Cerebellar nuclear complex (tissue), 1 donor: ENCODE measurements at regions not wholly inside any gene's neighbourhood (a gene's known extent, or its start where the extent isn't known, plus 50 kb on each side); places are given as distances from the start of the nearest gene placed in this dataset.
A peak's percentile ranks its signal among the peaks of the same experiment; 100 is the strongest.
"Not testable (repeated sequence)": the region's sequence is repeated elsewhere in the genome, so short reads cannot be mapped to it uniquely, and the experiment has no call there.

Experiments used
- DNase-seq, 2 experiments: peaks; one replicate each; lab custom pipeline; 2025; lab: John Stamatoyannopoulos, UW

- DNase-seq = no peak
These were observed 71.8 kb downstream of the GGTLC2 start for GRCh38 chr22:22716136-22716665.

GRCh38 chr22:22717664-22718063 lies 73.2 kb downstream of the GGTLC2 start:
- DNase-seq = no peak

DNA sequence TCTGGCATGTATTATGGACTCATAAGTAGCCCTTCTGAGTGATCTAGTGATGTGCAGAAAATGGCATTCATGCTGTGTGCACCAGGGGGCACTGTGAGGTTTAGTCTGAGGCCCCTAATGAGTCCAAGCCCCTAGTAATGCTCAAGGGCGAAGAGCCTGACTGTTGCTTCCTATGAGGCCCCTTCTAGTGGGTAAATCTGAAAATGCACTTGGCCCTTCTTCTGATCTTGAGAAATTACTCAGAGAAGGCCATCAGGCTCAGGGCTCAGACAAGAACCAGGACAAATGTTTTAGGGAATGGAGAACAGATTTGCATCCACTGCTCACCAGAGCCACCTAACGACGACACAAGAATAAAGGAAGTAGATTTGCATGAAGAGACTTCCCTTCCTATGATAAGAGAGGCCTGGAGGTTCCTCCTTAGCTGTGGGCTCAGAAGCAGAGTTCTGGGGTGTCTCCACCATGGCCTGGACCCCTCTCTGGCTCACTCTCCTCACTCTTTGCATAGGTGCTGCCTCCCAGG lies 75.8 kb downstream of the GGTLC2 start:
- no peak for DNase-seq

GRCh38 chr22:22720724-22721261 lies 76.4 kb downstream of the GGTLC2 start:
- DNase-seq = no peak

DNA sequence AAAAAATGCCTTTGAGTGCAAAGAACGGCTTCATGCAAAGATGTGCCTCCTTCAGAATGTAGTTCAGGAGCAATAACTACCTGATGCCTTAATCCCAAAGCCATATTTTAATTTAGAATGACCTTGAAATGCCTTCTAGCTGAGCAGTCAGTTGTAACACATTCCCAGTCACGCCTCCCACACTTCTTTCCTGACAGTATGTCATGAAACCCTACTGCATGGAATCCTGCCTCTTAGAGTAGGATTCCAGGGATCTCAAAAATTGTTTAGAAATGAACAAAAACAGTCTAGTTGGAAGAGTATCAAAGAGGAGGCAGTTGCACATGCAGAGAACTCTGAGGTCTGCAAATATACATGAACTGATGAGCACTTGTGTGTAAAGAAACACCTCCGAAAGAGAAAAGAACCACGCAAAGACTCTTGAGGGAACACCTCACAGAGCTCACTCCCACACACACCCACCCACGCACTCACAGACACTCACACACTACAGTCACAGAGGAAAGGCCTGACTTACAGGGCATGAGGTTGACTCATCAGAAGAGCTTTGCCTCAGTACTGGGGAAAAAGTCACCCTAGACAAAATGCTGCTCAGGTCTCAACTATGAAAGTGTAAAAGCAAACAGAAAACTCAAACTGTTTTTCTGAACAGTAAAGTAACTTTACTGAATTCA lies 77.4 kb downstream of the GGTLC2 start:
- no peak for DNase-seq

DNA sequence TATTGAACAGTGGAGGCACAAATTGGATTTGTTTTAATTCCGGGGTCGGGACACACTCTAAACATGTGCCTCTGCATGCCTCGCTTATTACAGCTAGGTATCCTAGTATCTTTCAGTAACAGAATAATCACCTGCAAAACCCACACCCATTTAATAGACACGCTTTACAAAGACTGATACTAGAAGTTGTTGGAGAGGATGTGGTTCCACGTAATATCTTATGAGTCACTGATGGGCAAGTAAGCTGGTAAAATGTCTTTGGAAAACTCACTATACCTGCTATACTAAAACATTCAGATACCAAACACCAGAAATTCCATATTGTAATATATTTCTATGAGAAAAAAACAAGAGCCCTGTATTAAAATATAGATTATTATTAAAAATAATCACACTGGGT lies 84.0 kb downstream of the GGTLC2 start:
- DNase-seq = no peak

- DNase-seq = no peak
These were observed 86.4 kb downstream of the GGTLC2 start for GRCh38 chr22:22730655-22731373.

GRCh38 chr22:22731374-22731676 lies 86.9 kb downstream of the GGTLC2 start:
- DNase-seq = no peak

GRCh38 chr22:22733006-22733405 lies 88.6 kb downstream of the GGTLC2 start:
- DNase-seq = not testable (repeated sequence)

DNA sequence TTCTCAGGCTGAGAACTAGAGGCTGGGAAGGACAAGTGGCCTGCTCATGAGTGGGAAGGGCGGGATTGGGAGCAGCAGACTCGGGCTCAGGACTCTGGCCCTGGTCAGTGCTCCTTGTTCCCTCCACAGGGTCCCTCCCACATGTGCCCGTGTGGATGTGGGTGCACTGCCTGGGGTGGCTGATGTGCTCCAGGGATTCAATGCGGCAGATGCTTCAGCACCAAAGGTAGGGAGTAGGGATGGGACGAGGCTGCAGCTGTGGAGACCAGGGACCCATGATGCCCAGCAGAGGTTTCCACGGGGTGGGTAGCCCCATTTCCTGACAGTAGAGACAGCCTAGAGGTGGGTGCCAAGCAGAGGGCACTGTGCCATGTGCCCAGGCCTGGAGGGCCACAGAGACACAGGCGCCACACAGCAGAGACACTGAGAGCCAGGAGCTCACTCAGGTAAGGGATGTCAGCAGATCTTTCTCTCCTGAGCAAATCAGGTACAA lies 89.5 kb downstream of the GGTLC2 start:
- no peak for DNase-seq

DNA sequence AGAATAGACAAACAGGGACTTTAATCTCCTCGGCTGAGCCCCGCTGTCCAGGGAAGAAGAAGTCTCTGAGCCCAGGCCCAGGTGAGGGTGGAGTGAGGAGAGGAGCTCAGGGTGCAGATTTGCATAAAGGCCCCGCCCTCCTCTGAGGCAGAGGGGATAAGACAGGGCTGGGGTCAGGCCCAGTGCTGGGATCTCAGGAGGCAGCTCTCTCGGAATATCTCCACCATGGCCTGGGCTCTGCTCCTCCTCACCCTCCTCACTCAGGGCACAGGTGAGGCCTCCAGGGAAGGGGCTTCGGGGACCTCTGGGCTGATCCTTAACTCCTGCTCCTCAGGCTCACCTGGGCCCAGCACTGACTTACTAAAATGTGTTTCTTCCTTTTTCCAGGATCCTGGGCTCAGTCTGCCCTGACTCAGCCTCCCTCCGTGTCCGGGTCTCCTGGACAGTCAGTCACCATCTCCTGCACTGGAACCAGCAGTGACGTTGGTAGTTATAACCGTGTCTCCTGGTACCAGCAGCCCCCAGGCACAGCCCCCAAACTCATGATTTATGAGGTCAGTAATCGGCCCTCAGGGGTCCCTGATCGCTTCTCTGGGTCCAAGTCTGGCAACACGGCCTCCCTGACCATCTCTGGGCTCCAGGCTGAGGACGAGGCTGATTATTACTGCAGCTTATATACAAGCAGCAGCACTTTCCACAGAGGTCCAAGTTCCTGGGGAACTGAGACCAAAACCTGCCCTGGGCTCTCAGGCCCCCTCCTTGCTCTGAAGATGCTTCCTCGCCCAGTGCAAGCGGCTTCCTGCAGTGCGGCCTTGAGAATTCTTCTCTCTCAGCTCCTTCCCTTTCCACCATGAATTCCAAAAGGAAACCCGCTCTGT lies 90.2 kb downstream of the GGTLC2 start:
- DNase-seq = not testable (repeated sequence)

GRCh38 chr22:22735276-22735675 lies 90.9 kb downstream of the GGTLC2 start:
- not testable (repeated sequence) for DNase-seq

DNA sequence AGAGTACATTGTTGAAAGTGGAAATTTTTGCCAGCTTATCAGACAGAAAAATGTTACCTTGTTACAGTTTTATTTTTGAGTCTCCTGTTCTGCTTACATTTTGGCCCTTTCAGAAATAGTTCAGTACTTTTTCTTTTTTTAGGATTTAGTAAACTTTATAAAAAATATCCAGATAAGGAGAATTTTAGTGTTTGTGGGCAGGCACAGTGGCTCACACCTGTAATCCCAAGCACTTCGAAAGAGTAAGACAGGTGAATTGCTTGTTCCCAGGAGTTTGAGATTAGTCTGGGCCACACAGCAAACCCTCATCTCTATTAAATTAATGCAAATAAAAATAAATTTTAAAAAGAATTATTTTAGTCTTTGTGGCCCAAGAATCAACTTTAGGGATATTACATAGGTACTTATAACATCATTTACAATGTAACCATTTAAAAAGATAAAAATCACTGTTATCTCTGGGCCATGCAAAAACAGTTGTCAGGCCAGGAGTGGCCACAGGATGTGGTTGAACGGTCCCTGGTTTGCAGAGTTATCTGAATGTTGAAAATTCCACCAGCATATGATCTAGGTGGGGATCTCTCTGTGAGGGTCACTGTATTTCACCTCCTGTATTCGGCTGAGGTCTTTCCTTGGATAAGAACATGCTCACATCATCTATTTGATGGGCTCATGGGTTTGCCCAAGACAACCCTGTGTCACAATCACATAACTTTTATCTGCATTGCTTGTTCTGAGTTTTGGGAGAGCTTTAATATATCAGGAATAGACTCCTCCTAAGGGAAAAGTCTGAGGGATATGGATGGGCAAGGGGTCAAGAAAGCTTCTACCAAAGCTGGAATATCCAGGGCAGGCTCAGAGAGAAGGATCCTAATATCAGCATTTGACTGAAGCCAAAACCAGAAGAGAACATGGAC lies 91.5 kb downstream of the GGTLC2 start:
- no peak for DNase-seq

- no peak for DNase-seq
These were observed 93.2 kb downstream of the GGTLC2 start for GRCh38 chr22:22737590-22737989.

DNA sequence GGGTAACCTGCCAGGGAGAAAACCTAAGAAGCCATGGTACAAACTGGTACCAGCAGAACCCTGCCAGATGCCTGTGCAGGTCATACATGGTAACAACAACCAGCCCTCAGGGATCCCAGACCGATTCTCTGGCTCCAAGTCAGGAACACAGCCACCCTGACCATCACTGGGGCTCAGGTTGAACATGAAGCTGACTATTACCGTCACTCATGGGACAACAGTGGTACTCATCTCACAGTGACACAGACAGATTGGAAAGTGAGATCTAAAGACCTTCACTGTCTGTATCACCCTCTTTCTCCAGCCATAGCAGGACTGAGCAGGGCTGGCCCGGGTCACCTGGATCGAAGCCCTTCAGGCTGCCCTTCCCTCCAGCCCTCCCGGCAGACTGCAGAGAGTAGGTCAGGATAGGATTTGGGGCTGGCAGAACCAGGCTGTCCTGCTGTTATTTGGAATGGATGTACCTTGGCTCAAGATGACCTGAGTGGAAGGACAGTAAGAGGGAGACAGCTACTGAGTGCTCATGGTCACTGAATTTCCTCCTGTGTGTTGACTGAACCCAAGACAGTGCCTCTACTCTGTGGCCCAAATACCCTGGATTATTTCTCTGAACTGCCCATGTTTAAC lies 94.7 kb downstream of the GGTLC2 start:
- peak; percentile 18 to 21 for DNase-seq

- DNase-seq = no peak
These were observed 96.3 kb downstream of the GGTLC2 start for GRCh38 chr22:22740560-22741276.

GRCh38 chr22:22741843-22742242 lies 97.4 kb downstream of the GGTLC2 start:
- no peak for DNase-seq

- DNase-seq = no peak
These were observed 98.2 kb downstream of the GGTLC2 start for GRCh38 chr22:22742641-22743040.

GRCh38 chr22:22743128-22743760 lies 98.8 kb downstream of the GGTLC2 start:
- no peak for DNase-seq
